GM18858 (cell line): ENCODE measurements at regions not wholly inside any gene's neighbourhood (a gene's known extent, or its start where the extent isn't known, plus 50 kb on each side); places are given as distances from the start of the nearest gene placed in this dataset.
"Not testable (repeated sequence)": the region's sequence is repeated elsewhere in the genome, so short reads cannot be mapped to it uniquely, and the experiment has no call there.

Source experiments
- ATAC-seq: cut with Tn5 transposase; IDR thresholded peaks from one replicate; pipeline ENCODE4 v1.9.1; 2021; ENCODE audit not compliant: unreplicated experiment

DNA sequence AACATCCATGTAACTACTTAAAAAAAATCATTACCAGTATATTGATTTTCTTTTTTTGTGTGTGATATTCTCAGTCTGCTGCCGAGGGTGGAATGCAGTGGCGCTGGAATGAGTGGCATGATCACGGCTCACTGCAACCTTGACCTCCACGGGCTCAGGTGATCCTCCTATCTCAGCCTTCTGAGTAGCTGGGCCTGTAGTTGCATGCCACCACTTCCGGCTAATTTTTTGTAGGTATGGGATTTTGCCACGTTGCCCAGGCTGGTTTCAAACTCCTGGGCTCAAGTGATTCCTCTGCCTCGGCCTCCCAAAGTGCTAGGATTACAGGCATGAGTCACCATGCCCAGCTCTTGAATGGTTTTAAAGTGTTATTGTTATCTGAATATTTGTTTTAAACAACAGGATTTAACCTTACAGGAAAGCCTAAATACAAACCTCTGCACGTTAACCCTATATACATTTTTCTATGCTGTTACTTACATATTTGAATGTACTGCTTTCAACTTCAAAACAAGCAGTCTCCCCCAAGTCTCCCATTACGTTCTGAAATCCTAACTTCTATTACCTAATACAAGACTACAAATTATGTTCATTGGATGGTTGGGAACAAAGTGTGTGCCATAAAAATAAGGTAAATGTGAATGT, 61.7 kb downstream of the KPNA2 start:
- ATAC-seq = no peak

DNA sequence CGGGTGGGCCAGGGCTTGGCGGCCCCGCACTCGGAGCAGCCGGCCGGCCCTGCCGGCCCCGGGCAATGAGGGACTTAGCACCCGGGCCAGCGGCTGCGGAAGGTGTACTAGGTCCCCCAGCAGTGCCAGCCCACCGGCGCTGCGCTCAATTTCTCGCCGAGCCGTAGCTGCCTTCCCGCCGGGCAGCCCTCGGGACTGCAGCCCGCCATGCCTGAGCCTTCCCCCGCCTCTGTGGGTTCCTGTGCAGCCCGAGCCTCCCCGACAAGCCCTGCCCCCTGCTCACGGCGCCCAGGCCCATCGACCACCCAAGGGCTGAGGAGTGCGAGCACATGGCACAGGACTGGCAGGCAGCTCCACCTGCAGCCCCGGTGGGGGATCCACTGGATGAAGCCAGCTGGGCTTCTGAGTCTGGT, 63.8 kb downstream of the KPNA2 start:
- ATAC-seq = not testable (repeated sequence)

DNA sequence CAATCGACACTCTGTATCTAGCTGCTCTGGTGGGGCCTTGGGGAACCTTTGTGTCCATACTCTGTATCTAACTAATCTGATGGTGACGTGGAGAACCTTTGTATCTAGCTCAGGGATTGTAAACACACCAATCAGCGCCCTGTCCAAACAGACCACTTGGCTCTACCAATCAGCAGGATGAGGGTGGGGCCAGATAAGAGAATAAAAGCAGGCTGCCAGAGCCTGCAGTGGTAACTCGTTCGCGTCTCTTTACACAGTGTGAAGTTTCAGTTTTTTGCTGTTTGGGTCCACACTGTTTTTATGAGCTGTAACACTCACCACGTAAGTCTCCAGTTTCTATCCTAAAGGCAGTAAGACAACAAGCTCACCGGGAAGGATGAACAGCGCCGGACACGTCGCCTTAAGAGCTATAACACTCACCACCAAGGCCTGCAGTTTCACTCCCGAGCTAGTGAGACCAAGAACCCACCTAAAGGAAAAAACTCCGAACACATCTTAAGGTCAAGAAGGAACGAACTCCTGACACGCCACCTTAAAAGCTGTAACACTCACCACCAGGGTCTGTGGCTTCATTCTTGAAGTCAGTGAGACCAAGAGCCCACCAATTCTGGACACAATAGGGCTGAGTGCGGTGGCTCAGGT, 64.6 kb downstream of the KPNA2 start:
- no peak for ATAC-seq

DNA sequence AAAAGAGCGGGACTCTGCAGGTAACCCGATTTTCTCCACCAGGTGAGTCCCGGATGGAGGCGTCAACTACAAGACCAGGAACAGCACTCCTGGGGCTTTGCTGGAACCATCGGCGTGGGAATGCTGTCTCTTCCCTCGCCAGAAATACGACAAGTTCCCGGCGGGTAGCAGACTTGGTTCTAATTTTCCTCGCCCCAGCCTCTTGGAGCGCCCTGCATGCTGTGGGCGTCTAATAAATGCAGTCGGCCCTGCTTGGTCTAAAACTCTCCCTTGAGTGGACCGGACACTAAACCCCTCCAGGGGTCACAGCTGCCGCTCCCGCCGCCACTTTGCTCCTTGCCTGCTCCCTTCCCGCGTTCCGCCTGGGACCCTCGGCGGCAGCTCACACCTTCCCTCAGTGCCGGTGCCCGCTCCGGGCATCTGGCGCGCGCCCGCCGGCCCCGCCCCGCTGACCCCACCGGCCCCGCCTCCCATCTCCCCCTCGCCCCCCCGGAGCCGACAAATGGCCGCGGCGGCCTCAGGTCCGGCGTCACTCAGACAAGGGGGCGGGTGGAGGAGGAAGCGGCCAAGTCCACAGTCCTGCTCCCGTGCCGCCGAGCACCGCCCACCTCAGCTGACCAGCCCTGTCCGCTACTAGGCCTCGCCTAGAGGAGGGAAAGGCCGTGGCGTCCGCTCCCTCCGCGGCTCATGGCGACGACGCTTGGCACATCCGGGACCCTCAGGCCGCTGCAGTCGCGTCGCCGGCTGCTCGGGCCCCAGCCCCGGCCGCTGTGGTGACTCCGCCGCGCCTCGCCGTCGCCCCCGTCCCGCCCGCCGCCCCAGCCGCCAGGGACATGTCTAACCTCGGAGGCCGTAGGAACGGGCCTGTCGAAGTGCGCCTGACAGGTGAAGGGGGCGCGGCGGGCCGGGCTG, 65.8 kb downstream of the KPNA2 start:
- ATAC-seq = peak; percentile 54

DNA sequence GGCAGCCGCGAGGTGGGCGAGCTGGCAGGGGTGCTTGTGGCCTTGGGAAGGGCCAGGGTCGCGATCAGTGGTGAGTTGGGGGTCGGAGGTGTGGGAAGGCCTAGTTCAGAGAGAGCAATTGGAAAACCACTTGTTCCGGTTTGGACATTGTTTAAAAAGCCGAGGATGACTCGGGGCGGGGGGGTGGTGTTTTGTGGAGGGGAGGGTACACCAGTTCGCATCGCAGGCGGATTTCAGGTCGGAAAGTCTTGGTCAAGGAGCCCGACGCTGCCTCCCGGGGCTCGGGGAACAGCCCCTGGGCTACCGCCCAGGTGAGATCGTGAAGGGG, 66.4 kb downstream of the KPNA2 start:
- ATAC-seq = no peak

DNA sequence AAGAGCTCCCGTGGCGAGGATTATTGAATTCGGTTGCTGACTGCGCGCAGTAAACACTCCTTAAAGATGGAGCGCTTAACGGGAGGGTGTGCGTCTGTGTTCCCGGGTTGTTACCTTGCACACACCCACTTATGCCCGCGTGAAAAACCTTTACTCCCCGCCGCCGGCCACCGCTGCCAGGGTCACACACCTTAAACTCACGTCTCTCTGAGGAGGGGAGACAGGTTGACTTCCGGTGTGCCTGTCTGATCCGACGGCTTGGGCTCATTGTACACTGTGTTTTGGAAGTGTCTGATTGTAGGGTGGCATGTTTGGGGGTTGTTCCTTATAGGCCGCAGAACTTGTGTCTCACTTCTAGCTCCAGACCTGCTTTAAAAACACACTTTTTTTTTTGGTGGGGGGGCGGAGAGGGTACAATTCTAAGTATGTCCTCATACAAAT, 66.8 kb downstream of the KPNA2 start:
- no peak for ATAC-seq

DNA sequence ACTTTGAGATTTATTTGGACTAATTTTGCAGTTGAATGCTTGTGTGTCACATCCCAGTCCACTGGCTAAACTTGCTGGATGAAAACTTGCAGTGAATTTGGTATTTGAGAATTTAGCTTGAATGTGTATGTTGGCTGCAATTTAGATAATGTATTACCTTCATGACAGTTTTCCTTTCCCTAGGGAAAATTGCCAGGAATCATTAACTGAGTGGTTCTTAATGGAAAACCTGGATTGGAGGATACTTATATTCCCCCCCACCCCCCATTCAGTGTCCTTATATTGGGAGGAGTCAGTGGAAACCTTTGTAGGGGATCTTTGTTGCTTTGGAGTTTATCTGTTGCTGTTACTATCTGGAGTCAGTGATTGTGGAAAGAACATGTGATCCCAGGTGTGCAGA, 67.6 kb downstream of the KPNA2 start:
- no peak for ATAC-seq

DNA sequence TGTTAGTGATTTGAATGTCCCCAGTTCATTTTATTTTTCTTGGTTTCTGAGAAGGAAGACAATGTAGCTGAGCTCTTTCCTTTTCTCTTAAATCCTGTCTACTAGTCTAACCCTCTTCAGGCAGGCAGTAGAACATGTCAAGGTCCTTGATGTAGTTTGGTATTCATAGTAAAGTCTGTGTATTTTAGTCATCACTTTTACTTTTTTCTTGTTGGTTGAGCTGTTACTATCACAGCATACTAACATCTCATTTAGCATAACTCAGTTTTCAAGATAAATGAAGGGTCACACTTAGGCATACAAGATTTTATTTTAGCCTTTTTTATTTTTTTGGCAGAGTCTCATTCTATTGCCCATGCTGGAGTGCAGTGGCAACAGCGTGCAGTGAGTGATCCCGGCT, 70.5 kb downstream of the KPNA2 start:
- no peak for ATAC-seq

DNA sequence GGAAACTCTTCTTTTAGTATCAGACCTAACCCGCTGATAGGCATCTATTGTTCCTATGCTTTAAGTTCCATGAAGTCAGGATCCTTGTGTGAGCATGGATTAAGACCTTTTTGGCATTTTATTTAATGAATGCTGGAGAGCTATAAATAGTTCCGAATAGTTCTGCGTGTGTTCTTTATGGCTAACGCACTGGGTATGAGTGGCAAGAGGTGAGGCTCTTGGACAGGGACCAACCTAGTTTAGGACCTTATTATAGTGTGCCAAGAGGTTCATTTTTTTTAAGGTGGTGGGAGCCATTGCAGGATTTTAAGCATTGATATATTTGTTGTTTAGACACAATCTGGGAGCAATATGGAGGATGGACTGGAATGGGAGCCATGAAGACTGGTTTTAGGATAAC, 71.8 kb downstream of the KPNA2 start:
- ATAC-seq = no peak

DNA sequence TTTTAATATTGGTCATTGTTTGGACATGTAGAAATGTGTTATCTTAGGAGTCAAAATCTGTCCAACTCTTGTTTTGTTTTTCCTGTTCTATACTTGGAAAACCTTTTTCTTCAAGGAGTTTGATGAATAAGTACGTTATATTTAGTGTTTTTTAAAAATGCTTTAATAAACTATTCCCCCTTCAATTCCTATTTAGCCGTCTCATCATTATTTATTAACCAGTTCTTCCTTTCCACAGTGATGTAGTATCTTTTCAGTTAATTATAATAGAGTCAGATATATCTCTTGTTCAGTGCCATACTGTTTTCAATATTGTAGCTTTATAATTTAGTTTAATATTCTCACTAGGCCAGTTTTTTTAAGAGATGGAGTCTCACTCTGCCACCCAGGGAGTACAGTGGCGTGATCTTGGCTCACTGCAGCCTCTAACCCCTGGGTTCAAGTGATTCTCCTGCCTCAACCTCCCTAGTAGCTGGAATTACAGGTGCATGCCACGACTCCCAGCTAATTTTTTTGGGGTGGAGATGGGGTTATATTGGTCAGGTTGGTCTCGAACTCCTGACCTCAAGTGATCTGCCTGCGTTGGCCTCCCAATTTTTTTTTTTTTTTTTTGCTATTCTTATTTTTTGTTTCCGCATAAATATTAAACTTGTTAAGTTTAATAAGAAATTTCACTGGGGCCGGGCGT, 72.9 kb downstream of the KPNA2 start:
- ATAC-seq = no peak

DNA sequence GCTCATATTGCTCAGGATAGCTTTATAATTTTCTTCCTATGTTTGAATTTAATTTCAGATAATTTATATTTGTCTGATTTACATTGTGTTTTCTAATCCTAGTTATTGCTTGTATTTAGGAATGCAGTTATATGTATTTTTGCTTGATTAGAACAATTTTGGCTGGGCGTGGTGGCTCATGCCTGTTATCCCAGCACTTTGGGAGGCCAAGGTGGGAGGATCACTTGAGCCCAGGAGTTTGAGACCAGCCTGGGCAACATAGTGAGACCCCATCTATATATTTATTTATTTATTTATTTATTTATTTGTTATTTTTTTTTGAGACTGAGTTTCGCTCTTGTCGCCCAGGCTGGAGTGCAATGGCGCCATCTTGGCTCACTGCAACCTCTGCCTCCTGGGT, 73.9 kb downstream of the KPNA2 start:
- not testable (repeated sequence) for ATAC-seq

DNA sequence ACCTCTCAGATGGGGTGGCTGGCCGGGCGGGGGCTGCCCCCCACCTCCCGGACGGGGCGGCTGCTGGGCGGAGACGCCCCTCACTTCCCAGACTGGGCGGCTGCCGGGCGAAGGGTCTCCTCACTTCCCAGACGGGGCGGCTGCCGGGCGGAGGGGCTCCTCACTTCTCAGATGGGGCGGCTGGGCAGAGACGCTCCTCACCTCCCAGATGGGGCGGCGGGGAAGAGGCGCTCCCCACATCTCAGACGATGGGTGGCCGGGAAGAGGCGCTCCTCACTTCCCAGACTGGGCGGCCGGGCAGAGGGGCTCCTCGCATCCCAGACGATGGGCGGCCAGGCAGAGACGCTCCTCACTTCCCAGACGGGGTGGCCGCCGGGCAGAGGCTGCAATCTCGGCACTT, 80.7 kb downstream of the KPNA2 start:
- ATAC-seq = not testable (repeated sequence)

DNA sequence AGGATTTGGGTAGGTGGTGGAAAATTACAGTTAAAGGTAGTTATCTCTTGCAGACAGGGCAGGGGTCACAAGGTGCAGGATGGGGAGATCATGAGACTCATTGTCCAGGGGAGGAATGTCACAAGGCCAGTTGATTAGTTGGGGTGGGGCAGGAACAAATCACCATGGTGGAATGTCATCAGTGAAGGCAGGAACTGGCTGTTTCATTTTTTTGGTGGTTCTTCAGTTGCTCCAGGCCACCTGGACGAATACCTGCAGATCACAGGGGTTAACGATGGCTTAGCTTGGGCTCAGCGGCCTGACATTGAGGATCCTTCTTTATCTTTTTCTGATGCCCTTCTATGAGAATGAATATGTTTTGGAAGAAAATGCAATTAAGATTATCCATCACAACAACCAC, 87.1 kb downstream of the KPNA2 start:
- ATAC-seq = no peak

DNA sequence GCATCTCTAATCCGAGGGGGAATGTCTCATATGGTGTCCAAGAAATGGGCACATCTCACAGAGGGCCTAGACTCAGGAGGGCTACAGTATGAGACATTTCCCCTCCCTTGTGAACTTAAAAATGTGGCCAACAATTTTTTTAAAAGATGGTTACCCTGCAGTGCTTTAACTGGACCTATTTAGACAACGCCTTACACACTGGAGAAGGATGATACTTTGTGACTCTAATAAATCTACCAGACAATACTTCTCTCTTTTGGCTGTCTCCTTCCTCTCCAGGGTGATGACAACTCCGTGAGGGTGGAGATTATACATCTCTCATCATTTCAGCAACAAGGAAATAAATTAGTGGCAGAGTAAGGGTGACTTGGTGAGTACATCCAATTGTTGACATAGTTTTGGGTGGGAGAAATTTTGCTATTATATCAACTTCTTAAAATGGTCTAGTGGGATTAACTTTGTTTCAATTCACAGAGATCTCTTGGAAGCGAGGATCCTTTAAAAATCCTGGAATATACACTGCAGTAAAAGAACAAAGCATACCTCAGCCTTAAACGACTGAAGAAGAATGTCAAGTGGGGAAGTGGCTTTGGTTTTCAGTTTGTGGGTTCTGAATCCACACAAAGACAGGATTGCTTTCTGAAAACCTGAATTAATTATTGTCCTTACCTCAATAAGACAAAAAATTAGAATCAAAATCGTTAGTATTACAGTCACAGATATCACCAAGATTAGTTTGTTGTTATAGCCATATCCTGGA, 89.8 kb downstream of the KPNA2 start:
- no peak for ATAC-seq

DNA sequence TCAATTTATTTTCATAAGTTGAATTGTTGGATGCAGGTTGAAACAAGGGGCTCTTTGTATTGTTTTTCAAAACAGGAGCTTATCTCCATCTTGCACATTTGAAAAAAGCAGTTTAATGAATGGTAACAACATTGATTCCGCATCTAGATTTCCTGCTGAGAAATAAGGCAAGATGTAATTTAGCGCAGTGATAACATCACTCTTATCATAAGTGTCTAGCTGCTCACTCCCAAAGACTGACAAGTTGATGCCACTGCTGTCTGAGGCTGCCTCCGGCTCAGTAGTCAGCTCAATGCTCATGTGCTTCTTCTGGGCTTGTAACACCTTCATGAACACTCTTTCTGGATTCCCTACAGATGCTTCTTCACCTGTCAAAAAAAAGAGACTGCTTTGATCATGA, 92.4 kb downstream of the KPNA2 start:
- no peak for ATAC-seq

DNA sequence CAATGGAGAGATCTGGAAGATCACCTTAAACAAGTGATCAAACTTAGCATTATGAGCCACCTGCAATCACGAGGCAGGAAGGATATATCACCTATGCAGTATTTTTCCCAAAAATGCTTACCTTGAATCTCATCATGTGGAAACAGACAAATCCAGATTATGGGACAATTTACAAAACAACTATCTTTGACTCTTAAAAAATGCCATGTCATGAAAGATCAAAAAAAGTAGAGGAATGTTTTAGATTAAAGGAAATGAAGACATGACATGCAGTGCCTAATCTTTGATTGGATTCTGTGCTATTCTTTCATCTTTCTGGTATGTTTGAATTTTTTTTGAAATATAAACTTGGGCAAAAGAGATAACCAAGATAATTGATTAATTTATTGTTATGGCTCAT, 95.9 kb downstream of the KPNA2 start:
- ATAC-seq = no peak

DNA sequence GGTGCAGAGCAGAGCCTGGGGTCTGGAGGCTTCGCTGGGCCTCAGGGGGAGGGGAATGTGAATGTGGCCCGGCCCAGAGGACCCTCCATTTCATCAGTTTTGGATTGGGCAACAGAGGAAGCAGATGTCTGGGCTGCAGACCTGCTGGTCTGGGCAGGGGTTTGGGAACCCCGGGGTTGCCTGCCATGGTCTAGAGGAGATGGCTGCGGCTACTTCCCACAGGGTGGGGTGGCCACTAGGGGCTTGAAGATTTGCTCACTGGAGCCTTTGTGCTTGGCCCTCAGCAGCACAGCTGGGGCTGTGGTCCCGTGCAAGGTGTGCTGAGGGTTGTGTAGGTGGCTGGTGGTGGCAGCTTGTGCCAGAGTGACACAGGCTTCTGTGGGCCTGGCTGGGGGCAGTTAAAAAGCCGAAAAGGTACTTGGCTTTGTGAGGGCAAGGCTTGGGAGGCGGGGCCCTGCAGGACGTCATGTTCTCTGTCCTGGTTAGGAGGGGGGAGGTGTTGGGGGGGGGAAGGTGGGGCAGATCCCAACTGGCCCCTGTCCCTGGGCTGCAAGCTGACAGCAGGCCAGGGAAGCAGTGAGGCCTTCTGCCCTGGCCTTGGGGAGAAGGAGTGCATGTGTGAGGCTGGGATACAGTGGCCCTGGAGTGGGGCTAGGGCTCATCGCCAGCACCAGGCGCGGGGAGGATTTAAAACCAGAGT, 98.0 kb downstream of the KPNA2 start:
- ATAC-seq = no peak

DNA sequence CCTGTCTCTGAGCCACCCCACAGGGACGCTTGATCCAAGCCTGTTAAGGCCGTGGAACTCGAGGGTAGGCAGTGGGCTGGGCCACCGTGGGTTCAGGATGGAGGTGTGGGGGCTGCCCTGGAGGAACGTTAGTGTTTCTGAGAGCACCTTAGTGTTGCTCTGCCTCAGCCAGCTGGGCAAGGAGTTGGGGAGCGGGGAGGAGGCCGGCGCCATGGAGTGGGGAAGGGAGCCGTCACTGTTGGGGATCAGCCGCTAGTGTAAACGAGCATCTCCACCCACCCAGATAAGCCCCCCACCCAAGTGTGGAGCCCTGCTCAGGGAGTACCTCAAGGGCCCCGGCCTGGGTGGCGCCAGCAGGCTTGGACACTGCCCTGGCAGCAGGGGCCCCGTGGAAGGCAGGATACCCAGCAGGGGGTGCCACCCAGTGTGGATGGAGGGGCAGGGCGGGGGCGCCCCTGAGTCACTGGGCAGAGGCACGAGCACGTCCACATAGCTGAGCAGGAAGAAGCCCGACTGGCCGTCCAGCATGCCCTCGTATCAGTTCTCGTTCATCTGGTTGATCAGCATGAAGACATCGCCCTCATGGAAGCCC, 98.6 kb downstream of the KPNA2 start:
- no peak for ATAC-seq

DNA sequence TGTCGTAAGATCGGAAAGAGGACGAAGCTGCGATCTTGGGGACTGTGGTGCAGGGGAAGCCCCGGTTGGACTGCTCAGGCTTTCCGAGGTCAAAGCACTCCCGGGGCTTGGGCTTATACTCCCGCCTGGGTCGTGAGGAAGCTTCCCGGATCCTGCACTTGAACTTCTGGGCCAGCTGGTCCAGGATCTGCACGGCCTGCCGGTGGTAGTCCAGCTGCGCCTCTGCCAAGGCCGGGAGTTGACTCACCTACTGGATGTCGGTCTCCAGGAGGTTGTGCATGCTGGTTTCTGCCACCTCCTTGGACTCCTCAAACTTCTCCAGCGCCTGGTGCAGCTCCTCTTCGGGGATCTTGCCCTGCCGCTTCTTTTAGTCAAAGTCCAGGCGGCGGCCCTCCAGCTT, 99.2 kb downstream of the KPNA2 start:
- no peak for ATAC-seq
